ENCODE measurements at regions not wholly inside any gene's neighbourhood (a gene's known extent, or its start where the extent isn't known, plus 50 kb on each side); places are given as distances from the start of the nearest gene placed in this dataset.

DNA sequence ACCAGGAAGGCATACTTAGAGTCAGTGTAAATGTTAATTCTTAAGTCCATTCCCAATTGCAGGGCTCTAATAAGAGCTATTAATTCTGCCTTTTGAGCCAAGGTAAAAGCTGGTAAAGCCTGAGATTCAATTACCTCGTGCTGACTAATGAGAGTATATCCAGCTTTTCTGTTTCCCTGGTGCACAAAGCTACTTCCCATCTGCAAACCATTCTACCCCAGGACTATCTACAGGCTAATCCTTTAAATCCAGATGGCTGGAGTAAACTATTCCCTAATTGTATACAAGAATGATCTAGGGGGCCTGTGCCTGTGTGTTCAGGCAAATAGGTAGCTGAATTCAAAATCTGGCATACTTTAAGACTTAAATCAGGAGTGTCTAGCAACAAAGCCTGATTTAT is 365.0 kb downstream of the GPM6A start:
- Mint-ChIP-seq H3K9me3 (no peaks in the 10 kb centered on the region), H3K27ac (no peak overlapping the region), H3K36me3 (ENCODE audit: low read depth) (no peaks in the 10 kb centered on the region), H3K4me3 (no peak overlapping the region), H3K27me3 (ENCODE audit: insufficient read depth, low read depth, poor library complexity) (no peaks in the 10 kb centered on the region), H3K4me1 (peaks cover 7% of the 10 kb centered on the region; the same call in 2 of the 3 replicates)
- TF ChIP-seq, protein P1, sequence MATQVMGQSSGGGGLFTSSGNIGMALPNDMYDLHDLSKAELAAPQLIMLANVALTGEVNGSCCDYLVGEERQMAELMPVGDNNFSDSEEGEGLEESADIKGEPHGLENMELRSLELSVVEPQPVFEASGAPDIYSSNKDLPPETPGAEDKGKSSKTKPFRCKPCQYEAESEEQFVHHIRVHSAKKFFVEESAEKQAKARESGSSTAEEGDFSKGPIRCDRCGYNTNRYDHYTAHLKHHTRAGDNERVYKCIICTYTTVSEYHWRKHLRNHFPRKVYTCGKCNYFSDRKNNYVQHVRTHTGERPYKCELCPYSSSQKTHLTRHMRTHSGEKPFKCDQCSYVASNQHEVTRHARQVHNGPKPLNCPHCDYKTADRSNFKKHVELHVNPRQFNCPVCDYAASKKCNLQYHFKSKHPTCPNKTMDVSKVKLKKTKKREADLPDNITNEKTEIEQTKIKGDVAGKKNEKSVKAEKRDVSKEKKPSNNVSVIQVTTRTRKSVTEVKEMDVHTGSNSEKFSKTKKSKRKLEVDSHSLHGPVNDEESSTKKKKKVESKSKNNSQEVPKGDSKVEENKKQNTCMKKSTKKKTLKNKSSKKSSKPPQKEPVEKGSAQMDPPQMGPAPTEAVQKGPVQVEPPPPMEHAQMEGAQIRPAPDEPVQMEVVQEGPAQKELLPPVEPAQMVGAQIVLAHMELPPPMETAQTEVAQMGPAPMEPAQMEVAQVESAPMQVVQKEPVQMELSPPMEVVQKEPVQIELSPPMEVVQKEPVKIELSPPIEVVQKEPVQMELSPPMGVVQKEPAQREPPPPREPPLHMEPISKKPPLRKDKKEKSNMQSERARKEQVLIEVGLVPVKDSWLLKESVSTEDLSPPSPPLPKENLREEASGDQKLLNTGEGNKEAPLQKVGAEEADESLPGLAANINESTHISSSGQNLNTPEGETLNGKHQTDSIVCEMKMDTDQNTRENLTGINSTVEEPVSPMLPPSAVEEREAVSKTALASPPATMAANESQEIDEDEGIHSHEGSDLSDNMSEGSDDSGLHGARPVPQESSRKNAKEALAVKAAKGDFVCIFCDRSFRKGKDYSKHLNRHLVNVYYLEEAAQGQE (IDR thresholded peaks at IDR 0.05; ENCODE audit: unreplicated experiment) = no peak
- Histone ChIP-seq H3K79me2 (replicated peaks; ENCODE audit: insufficient read depth) (no peaks in the 10 kb centered on the region), H4K20me1 (replicated peaks; ENCODE audit: insufficient read depth) (no peaks in the 10 kb centered on the region), H3K27ac (ENCODE audit: low read depth) (no peak overlapping the region), H3K4me3 (no peak overlapping the region), H3K4me1 (ENCODE audit: insufficient read depth) (peaks cover 5% of the 10 kb centered on the region; the same call in 1 of the 2 replicates), H3F3A (replicated peaks; ENCODE audit: low read depth) (no peaks in the 10 kb centered on the region), H3K9me2 (ENCODE audit: insufficient read depth) (no peaks in the 10 kb centered on the region; the same call in 1 of the 2 replicates), H3K36me3 (ENCODE audit: insufficient read depth) (no peaks in the 10 kb centered on the region), H3K27me3 (ENCODE audit: insufficient read depth) (no peaks in the 10 kb centered on the region), H2AFZ (no peak overlapping the region), H3K4me2 (no peak overlapping the region)
- no peak for ATAC-seq
- no peak for DNase-seq (ENCODE audit: low spot score)

DNA sequence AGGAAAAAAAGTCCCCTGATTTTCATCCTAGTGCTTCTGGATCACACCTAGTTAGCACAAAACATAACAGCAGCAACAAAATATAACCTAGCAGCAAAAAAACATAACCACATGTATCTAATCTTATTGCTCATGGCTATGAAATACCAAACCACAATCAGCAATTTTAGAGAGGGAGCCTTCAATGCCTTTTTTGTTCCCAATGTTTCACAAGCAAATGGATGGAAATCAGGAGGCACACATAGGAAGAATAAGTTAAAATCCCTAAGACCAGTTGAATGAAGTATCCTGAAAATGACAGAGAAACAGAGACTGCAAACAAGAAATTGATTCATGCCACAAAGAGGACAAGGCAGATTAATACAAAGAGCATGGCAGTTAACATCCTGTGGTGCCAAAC is 361.6 kb downstream of the GPM6A start:
- Histone ChIP-seq H3K4me1 (ENCODE audit: insufficient read depth) (peaks cover 5% of the 10 kb centered on the region; the same call in 1 of the 2 replicates), H3K4me2 (no peak overlapping the region), H3K4me3 (no peak overlapping the region), H3K36me3 (ENCODE audit: insufficient read depth) (no peaks in the 10 kb centered on the region), H3K79me2 (replicated peaks; ENCODE audit: insufficient read depth) (no peaks in the 10 kb centered on the region), H2AFZ (no peak overlapping the region), H3K27me3 (ENCODE audit: insufficient read depth) (no peaks in the 10 kb centered on the region), H3K9me2 (ENCODE audit: insufficient read depth) (no peaks in the 10 kb centered on the region), H3K27ac (ENCODE audit: low read depth) (no peak overlapping the region), H3F3A (replicated peaks; ENCODE audit: low read depth) (no peaks in the 10 kb centered on the region), H4K20me1 (replicated peaks; ENCODE audit: insufficient read depth) (no peaks in the 10 kb centered on the region)
- H3K4me1 Mint-ChIP-seq = no peaks in the 10 kb centered on the region
- H3K4me3 Mint-ChIP-seq = no peak overlapping the region
- H3K27ac Mint-ChIP-seq = no peak overlapping the region
- DNase-seq (ENCODE audit: low spot score) (no peak), ATAC-seq (no peak)
- no peaks in the 10 kb centered on the region for H3K27me3 Mint-ChIP-seq (ENCODE audit: insufficient read depth, low read depth, poor library complexity)
- no peaks in the 10 kb centered on the region; the same call in 2 of the 3 replicates for H3K9me3 Mint-ChIP-seq
- H3K36me3 Mint-ChIP-seq (ENCODE audit: low read depth) = no peaks in the 10 kb centered on the region
- no peak for TF ChIP-seq CREB1 (CRISPR knock-in tag; IDR thresholded peaks at IDR 0.05; ENCODE audit: low read depth)

DNA sequence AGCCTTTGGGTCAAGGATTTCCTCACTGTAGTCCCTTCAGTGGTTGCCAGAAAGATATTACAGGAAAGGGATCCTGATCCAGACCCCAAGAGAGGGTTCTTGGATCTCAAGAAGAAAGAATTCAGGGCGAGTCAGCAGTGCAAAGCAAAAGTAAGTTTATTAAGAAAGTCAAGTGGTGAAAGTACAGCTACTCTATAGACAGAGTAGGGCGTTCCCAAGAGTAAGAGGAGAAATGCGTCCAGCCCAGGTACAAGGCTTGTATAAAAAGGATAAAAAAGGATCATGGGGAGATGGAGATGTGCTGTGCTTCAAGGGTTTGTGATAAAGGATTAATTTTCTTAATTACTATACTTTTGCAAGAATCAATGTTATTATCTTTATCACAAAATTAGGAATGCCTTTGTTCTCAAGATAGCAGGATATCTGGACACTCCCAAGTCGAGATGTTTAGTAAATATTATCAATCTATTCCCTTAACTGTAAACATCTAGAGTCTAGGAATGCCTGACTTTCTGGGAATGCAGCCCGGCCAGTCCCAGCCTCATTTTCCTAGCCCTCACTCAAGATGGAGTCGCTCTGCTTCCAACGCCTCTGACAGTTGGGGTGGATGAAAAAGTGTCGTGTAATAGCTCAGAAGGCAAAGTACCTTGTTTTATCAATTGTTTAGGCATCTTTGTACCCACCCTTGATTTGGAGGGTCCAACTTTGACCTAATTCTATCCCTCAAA is 360.7 kb downstream of the GPM6A start:
- Histone ChIP-seq H3K27ac (ENCODE audit: low read depth) (no peak overlapping the region), H3K4me3 (no peak overlapping the region), H2AFZ (peak overlapping the region; percentile 60; the same call in 1 of the 2 replicates), H3F3A (replicated peaks; ENCODE audit: low read depth) (no peaks in the 10 kb centered on the region), H3K79me2 (replicated peaks; ENCODE audit: insufficient read depth) (no peaks in the 10 kb centered on the region), H4K20me1 (replicated peaks; ENCODE audit: insufficient read depth) (no peaks in the 10 kb centered on the region), H3K36me3 (ENCODE audit: insufficient read depth) (no peaks in the 10 kb centered on the region), H3K9me2 (ENCODE audit: insufficient read depth) (peaks cover 2% of the 10 kb centered on the region), H3K4me1 (ENCODE audit: insufficient read depth) (peaks cover 5% of the 10 kb centered on the region; the same call in 1 of the 2 replicates), H3K27me3 (ENCODE audit: insufficient read depth) (no peaks in the 10 kb centered on the region), H3K4me2 (no peak overlapping the region)
- Mint-ChIP-seq H3K9me3 (peaks cover 6% of the 10 kb centered on the region; the same call in 2 of the 3 replicates), H3K4me3 (no peak overlapping the region), H3K27me3 (ENCODE audit: insufficient read depth, low read depth, poor library complexity) (no peaks in the 10 kb centered on the region), H3K27ac (no peak overlapping the region), H3K36me3 (ENCODE audit: low read depth) (no peaks in the 10 kb centered on the region), H3K4me1 (no peaks in the 10 kb centered on the region)
- ATAC-seq (no peak), DNase-seq (ENCODE audit: low spot score) (no peak)
- TF ChIP-seq POLR2AphosphoS5 (IDR thresholded peaks at IDR 0.05; ENCODE audit: low read depth) = no peak
- TF ChIP-seq, protein P2, sequence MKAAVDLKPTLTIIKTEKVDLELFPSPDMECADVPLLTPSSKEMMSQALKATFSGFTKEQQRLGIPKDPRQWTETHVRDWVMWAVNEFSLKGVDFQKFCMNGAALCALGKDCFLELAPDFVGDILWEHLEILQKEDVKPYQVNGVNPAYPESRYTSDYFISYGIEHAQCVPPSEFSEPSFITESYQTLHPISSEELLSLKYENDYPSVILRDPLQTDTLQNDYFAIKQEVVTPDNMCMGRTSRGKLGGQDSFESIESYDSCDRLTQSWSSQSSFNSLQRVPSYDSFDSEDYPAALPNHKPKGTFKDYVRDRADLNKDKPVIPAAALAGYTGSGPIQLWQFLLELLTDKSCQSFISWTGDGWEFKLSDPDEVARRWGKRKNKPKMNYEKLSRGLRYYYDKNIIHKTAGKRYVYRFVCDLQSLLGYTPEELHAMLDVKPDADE (IDR thresholded peaks at IDR 0.05) = no peak
- TF ChIP-seq, protein P3, sequence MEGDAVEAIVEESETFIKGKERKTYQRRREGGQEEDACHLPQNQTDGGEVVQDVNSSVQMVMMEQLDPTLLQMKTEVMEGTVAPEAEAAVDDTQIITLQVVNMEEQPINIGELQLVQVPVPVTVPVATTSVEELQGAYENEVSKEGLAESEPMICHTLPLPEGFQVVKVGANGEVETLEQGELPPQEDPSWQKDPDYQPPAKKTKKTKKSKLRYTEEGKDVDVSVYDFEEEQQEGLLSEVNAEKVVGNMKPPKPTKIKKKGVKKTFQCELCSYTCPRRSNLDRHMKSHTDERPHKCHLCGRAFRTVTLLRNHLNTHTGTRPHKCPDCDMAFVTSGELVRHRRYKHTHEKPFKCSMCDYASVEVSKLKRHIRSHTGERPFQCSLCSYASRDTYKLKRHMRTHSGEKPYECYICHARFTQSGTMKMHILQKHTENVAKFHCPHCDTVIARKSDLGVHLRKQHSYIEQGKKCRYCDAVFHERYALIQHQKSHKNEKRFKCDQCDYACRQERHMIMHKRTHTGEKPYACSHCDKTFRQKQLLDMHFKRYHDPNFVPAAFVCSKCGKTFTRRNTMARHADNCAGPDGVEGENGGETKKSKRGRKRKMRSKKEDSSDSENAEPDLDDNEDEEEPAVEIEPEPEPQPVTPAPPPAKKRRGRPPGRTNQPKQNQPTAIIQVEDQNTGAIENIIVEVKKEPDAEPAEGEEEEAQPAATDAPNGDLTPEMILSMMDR (conservative IDR thresholded peaks at IDR 0.05; ENCODE audit: low read depth in 2 of 2) = no peak
- no peak for TF ChIP-seq STAT1 (IDR thresholded peaks at IDR 0.05; ENCODE audit: unreplicated experiment)
- TF ChIP-seq NANOG (IDR thresholded peaks at IDR 0.05; ENCODE audit: borderline replicate concordance) = no peak
- no peak for TF ChIP-seq ZNF114 (CRISPR knock-in tag; IDR thresholded peaks at IDR 0.05)
- no peak for TF ChIP-seq CREB1 (CRISPR knock-in tag; IDR thresholded peaks at IDR 0.05; ENCODE audit: low read depth)
- TF ChIP-seq EZH2phosphoT487 (IDR thresholded peaks at IDR 0.05; ENCODE audit: unreplicated experiment) = no peak
- no peak for TF ChIP-seq ZNF331 (CRISPR knock-in tag; IDR thresholded peaks at IDR 0.05; ENCODE audit: low read depth)

Measured in GM23338 (cell line).